ENCODE measurements at regions not wholly inside any gene's neighbourhood (a gene's known extent, or its start where the extent isn't known, plus 50 kb on each side); places are given as distances from the start of the nearest gene placed in this dataset.

GRCh38 chr1:198848649-198849048 is 209.8 kb downstream of the PTPRC start:
- TF ChIP-seq, protein P1, sequence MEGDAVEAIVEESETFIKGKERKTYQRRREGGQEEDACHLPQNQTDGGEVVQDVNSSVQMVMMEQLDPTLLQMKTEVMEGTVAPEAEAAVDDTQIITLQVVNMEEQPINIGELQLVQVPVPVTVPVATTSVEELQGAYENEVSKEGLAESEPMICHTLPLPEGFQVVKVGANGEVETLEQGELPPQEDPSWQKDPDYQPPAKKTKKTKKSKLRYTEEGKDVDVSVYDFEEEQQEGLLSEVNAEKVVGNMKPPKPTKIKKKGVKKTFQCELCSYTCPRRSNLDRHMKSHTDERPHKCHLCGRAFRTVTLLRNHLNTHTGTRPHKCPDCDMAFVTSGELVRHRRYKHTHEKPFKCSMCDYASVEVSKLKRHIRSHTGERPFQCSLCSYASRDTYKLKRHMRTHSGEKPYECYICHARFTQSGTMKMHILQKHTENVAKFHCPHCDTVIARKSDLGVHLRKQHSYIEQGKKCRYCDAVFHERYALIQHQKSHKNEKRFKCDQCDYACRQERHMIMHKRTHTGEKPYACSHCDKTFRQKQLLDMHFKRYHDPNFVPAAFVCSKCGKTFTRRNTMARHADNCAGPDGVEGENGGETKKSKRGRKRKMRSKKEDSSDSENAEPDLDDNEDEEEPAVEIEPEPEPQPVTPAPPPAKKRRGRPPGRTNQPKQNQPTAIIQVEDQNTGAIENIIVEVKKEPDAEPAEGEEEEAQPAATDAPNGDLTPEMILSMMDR (IDR thresholded peaks at IDR 0.05; ENCODE audit: low read length) = no peak
- TF ChIP-seq EZH2 (IDR thresholded peaks at IDR 0.05; ENCODE audit: borderline replicate concordance, low read length) = no peak

Data from OCI-LY1 (cell line).